PFSK-1 (cell line): ENCODE measurements at regions not wholly inside any gene's neighbourhood (a gene's known extent, or its start where the extent isn't known, plus 50 kb on each side); places are given as distances from the start of the nearest gene placed in this dataset.

ENCODE experiments used
- FOXP2 ChIP-seq: optimal IDR thresholded peaks from 2 replicates; pipeline ENCODE3; 2011; ENCODE audit warnings: borderline replicate concordance, control low read depth, inconsistent platforms; ENCODE audit not compliant: insufficient read depth; ENCODE audit errors: extremely low read length, extremely low read depth
- POLR2AphosphoS5 ChIP-seq: IDR thresholded peaks from 2 replicates; pipeline ENCODE4 v1.6.1; 2012; ENCODE audit warnings: low read depth, mild to moderate bottlenecking, control low read depth, low read length, moderate library complexity
- REST ChIP-seq, 2 experiments: IDR thresholded peaks; 2 replicates each; pipeline versions ENCODE4 v1.6.1 to v1.8.0; 2011 to 2012; ENCODE audit warnings: low read depth in 2 of 2, low read length in 2 of 2, control low read depth in 1 of 2, inconsistent platforms in 1 of 2, mild to moderate bottlenecking in 1 of 2, moderate library complexity in 1 of 2; ENCODE audit not compliant: insufficient read depth in 1 of 2
- SIN3A ChIP-seq: IDR thresholded peaks from 2 replicates; pipeline ENCODE4 v1.6.1; 2012; ENCODE audit warnings: mild to moderate bottlenecking, low read length, moderate library complexity, borderline replicate concordance; ENCODE audit not compliant: insufficient read depth
- TAF1 ChIP-seq: IDR thresholded peaks from 2 replicates; pipeline ENCODE4 v1.6.1; 2012; ENCODE audit warnings: low read length, control low read depth, borderline replicate concordance; ENCODE audit not compliant: insufficient read depth

GRCh38 chr4:156676116-156676851, 295.3 kb downstream of the PDGFC start:
- TF ChIP-seq REST (IDR thresholded peaks at IDR 0.05; ENCODE audit: insufficient read depth in 1 of 2, low read depth in 2 of 2, low read length in 2 of 2) (no peak), TAF1 (no peak), POLR2AphosphoS5 (no peak), SIN3A (no peak), FOXP2 (no peak)
